AG04450 (cell line): ENCODE measurements at regions not wholly inside any gene's neighbourhood (a gene's known extent, or its start where the extent isn't known, plus 50 kb on each side); places are given as distances from the start of the nearest gene placed in this dataset.
A peak's percentile ranks its signal among the peaks of the same experiment; 100 is the strongest.

Source experiments
- CTCF ChIA-PET: fragments of 300-600, 350-600 bp; formaldehyde crosslinking; extraction: SDS; loops from one replicate; lab custom pipeline; 2022; ENCODE audit warnings: antibody characterized with exemption, inconsistent platforms; lab: Charles Lee
- POLR2A ChIA-PET: fragments of 350-600 bp; formaldehyde crosslinking; extraction: SDS; loops from one replicate; lab custom pipeline; 2021; ENCODE audit warnings: antibody characterized with exemption, inconsistent platforms; lab: Yijun Ruan, JAX
- DNase-seq: peaks from one replicate; pipeline ENCODE4 v3.0.0-alpha.2; 2011; ENCODE audit warnings: low read depth, low spot score
- H3K27ac ChIP-seq: one replicate; pipeline ENCODE4 v1.5.1; 2012; ENCODE audit warnings: low read depth, low read length, control low read depth
- H3K27me3 ChIP-seq: one replicate; pipeline ENCODE4 v1.6.0; 2012; ENCODE audit warnings: low read length; ENCODE audit not compliant: control insufficient read depth, insufficient read depth
- H3K4me3 ChIP-seq: 2 replicates; pipeline ENCODE4 v1.5.1; 2011; ENCODE audit warnings: mild to moderate bottlenecking, low read depth, low read length, control low read depth
- H3K9me3 ChIP-seq: 2 replicates; pipeline ENCODE4 v1.5.1; 2012; ENCODE audit warnings: low read length; ENCODE audit not compliant: control insufficient read depth, insufficient read depth
- TF ChIP-seq, protein P1 (sequence below): IDR thresholded peaks from 2 replicates; pipeline ENCODE4 v1.5.1; 2011; ENCODE audit warnings: low read depth, low read length, control low read depth, inconsistent platforms

DNA sequence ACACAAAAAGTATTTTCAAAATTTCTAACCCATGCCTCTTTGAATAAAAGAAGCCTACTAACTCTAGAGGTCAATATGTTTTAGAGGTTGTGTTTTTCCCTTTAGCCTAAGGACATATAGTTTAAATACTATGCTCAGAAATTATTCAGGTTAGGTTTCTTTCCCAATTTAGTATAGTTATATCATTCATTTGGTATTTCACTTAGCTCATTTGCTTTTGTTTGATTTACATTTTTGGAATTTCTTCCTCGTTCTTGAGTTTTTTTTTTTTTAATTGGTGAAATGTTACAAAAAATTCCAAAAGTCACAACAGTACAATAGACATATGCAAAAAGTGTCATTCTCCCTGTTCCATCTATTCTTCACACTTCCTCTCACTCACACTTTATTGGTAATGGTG lies 371.3 kb upstream of the TNP1 start:
- H3K27me3 ChIP-seq: no peaks in the 10 kb centered on the region
- TF ChIP-seq, protein P1, sequence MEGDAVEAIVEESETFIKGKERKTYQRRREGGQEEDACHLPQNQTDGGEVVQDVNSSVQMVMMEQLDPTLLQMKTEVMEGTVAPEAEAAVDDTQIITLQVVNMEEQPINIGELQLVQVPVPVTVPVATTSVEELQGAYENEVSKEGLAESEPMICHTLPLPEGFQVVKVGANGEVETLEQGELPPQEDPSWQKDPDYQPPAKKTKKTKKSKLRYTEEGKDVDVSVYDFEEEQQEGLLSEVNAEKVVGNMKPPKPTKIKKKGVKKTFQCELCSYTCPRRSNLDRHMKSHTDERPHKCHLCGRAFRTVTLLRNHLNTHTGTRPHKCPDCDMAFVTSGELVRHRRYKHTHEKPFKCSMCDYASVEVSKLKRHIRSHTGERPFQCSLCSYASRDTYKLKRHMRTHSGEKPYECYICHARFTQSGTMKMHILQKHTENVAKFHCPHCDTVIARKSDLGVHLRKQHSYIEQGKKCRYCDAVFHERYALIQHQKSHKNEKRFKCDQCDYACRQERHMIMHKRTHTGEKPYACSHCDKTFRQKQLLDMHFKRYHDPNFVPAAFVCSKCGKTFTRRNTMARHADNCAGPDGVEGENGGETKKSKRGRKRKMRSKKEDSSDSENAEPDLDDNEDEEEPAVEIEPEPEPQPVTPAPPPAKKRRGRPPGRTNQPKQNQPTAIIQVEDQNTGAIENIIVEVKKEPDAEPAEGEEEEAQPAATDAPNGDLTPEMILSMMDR: no peak
- H3K27ac ChIP-seq: peak overlapping the region; percentile 59
- DNase-seq: no peak
- ChIA-PET POLR2A (interaction anchor here (0.5 to 1.3 kb wide), 8 partner anchors 18 to 441 kb away, joined by 3 to 8 read pairs (median 3); no protein-coding TSS in a partner anchor), CTCF (interaction anchor here (0.9 to 2.2 kb wide), 4 partner anchors 65 to 544 kb away, joined by 3 to 5 read pairs (median 4); no protein-coding TSS in a partner anchor)
- H3K4me3 ChIP-seq: no peak overlapping the region
- no peaks in the 10 kb centered on the region for H3K9me3 ChIP-seq

DNA sequence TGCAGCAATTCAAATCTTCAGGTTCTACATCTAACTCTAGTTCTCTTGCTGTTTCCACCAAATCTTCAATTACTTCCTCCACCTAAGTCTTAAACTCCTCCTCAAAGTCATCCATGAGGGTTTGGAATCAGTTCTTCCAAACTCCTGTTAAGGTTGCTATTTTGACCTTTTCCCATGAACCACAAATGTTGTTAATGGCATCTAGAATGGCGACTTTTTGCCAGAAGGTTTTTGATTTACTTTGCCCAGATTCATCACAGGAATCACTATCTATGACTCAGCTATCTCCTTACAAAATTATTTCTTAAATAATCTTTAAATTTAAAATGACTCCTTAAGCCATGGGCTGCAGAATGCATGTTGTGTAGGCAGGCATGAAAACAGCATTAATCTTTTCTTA lies 368.9 kb upstream of the TNP1 start:
- H3K27me3 ChIP-seq: no peaks in the 10 kb centered on the region
- no peak overlapping the region for H3K27ac ChIP-seq
- no peaks in the 10 kb centered on the region for H3K9me3 ChIP-seq
- DNase-seq: no peak
- ChIA-PET POLR2A (interaction anchor here (0.6 to 1.2 kb wide), 2 partner anchors 535 to 538 kb away, joined by 4 to 7 read pairs; no protein-coding TSS in a partner anchor), CTCF (interaction anchor here (1.0 kb wide), 2 partner anchors 164 to 530 kb away, joined by 3 to 4 read pairs; no protein-coding TSS in a partner anchor)
- TF ChIP-seq, protein P1: no peak
- no peak overlapping the region for H3K4me3 ChIP-seq

DNA sequence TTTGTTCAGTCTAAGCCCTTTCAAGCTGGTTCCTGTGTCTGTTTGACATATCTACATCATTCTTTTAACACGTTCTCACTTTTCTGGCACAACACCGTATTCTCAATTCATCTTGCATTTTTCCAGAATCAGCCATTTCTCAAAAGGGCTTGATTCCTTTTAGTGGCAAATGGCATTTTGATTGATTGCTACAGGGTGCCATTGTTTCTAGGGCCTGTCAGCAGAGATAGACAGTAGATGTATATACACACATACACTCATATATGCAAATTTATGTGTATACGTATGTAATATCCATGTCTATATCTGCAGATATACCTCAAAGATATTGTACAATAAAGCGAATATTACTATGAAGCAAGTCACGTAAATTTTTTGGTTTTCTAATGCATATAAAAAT lies 367.9 kb upstream of the TNP1 start:
- ChIA-PET CTCF (interaction anchor here (1.0 to 2.6 kb wide), 2 partner anchors 283 to 485 kb away, joined by 3 to 7 read pairs; no protein-coding TSS in a partner anchor), POLR2A (no interaction called here)
- DNase-seq: no peak
- Histone ChIP-seq H3K27ac (no peak overlapping the region), H3K27me3 (no peaks in the 10 kb centered on the region), H3K4me3 (no peak overlapping the region), H3K9me3 (no peaks in the 10 kb centered on the region)
- TF ChIP-seq, protein P1: no peak

DNA sequence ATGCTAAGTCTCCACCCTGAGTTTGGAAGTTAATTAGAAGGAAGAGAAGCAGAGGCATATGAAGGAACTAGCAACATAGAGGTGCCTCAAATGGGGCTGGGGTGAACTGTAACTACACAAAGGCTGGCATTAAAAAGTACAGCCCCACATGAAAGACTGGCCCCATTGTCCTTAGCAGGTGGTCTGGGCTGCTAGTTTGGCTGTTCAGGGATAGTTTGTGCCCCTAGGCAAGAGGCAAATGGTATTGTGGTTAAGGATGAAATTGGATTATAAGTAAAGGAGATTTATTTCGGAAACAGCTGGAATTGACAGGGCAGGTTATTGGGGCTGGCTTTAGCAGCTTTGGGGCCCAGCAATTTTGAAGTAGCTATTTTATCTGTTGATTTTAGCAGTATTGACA lies 365.7 kb upstream of the TNP1 start:
- TF ChIP-seq, protein P1: no peak
- ChIA-PET POLR2A (no interaction called here), CTCF (interaction anchor here (0.6 to 2.6 kb wide), 5 partner anchors 59 to 529 kb away, joined by 3 to 22 read pairs (median 5); no protein-coding TSS in a partner anchor)
- no peak for DNase-seq
- Histone ChIP-seq H3K4me3 (no peak overlapping the region), H3K9me3 (no peaks in the 10 kb centered on the region), H3K27me3 (no peaks in the 10 kb centered on the region), H3K27ac (no peak overlapping the region)

DNA sequence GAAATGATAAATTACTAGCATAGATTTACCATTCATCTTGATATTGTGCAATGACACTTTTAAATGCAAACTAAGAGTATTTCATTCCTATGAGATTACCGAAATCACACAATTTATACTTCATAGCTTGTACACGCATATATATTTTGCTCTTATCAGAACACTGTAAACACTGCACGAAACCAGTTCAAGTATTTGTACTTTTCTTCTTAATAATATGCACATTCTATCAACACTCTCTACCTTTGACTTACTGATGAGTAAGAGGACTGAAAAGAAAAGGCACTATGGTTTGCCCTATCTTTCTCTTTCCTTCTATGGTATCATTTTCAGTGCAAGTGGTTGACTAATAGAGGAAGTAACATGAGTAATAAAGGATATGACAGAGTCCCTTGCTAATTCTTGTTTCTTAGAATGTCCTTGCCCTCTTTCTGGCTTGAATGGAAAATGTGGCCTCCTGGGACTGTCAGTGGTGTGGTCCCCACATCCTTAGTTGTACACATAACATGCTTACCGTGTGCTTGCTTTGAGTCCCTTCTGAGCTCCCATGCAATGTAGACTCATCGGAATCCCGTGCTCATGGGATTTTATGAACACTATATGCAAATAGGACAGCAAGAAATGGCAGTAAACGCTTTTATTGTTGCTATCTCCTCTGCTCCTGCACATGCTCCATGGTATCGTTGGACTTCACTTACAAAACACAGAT lies 363.5 kb upstream of the TNP1 start:
- ChIA-PET POLR2A (interaction anchor here (0.6 to 2.9 kb wide), 12 partner anchors 30 to 532 kb away, joined by 3 to 15 read pairs (median 4); partner anchors contain the start of gene IGFBP5), CTCF (interaction anchor here (0.5 to 2.0 kb wide), 5 partner anchors 115 to 534 kb away, joined by 3 to 15 read pairs (median 4); no protein-coding TSS in a partner anchor)
- Histone ChIP-seq H3K27ac (peak overlapping the region; percentile 97), H3K27me3 (no peaks in the 10 kb centered on the region), H3K4me3 (no peak overlapping the region), H3K9me3 (no peaks in the 10 kb centered on the region)
- TF ChIP-seq, protein P1: no peak
- DNase-seq: peak; percentile 90
